ENCODE measurements at regions not wholly inside any gene's neighbourhood (a gene's known extent, or its start where the extent isn't known, plus 50 kb on each side); places are given as distances from the start of the nearest gene placed in this dataset.
"Not testable (repeated sequence)": the region's sequence is repeated elsewhere in the genome, so short reads cannot be mapped to it uniquely, and the experiment has no call there.

- no peak for DNase-seq (ENCODE audit: low read depth, low spot score)
- in situ Hi-C loops (cut with HindIII; ENCODE audit: low sequenced_read_pairs) = no loop called here
- TF ChIP-seq CTCF (IDR thresholded peaks at IDR 0.05; ENCODE audit: low read depth, low read length) = no peak
- H3K4me3 ChIP-seq (ENCODE audit: low read depth, low read length) = no peak overlapping the region
These were observed 843.7 kb downstream of the DIAPH3 start for GRCh38 chr13:59320021-59320420.

GRCh38 chr13:59324401-59324800 lies 839.3 kb downstream of the DIAPH3 start:
- in situ Hi-C loops (cut with HindIII; ENCODE audit: low sequenced_read_pairs); H3K4me3 ChIP-seq (ENCODE audit: low read depth, low read length); DNase-seq (ENCODE audit: low read depth, low spot score): not testable (repeated sequence)

GRCh38 chr13:59326717-59327116 lies 837.0 kb downstream of the DIAPH3 start:
- no peak for DNase-seq (ENCODE audit: low read depth, low spot score)
- in situ Hi-C loops (cut with HindIII; ENCODE audit: low sequenced_read_pairs) = no loop called here
- TF ChIP-seq CTCF (IDR thresholded peaks at IDR 0.05; ENCODE audit: low read depth, low read length) = no peak
- H3K4me3 ChIP-seq (ENCODE audit: low read depth, low read length) = no peak overlapping the region

- no peak overlapping the region for H3K4me3 ChIP-seq (ENCODE audit: low read depth, low read length)
- in situ Hi-C loops (cut with HindIII; ENCODE audit: low sequenced_read_pairs) = no loop called here
- DNase-seq (ENCODE audit: low read depth, low spot score) = no peak
- TF ChIP-seq CTCF (IDR thresholded peaks at IDR 0.05; ENCODE audit: low read depth, low read length) = no peak
These were observed 833.0 kb downstream of the DIAPH3 start for GRCh38 chr13:59330764-59331163.

- in situ Hi-C loops (cut with HindIII; ENCODE audit: low sequenced_read_pairs) = no loop called here
These were observed 830.8 kb downstream of the DIAPH3 start for GRCh38 chr13:59332966-59333365.

GRCh38 chr13:59337070-59337469 lies 826.7 kb downstream of the DIAPH3 start:
- DNase-seq (ENCODE audit: low read depth, low spot score) = no peak
- in situ Hi-C loops (cut with HindIII; ENCODE audit: low sequenced_read_pairs) = no loop called here
- no peak for TF ChIP-seq CTCF (IDR thresholded peaks at IDR 0.05; ENCODE audit: low read depth, low read length)
- H3K4me3 ChIP-seq (ENCODE audit: low read depth, low read length) = no peak overlapping the region

More at GRCh38 chr13:59332966-59333365, 830.8 kb downstream of the DIAPH3 start:
- H3K4me3 ChIP-seq (ENCODE audit: low read depth, low read length) = no peak overlapping the region
- no peak for TF ChIP-seq CTCF (IDR thresholded peaks at IDR 0.05; ENCODE audit: low read depth, low read length)
- DNase-seq (ENCODE audit: low read depth, low spot score) = no peak

- no peak overlapping the region for H3K4me3 ChIP-seq (ENCODE audit: low read depth, low read length)
- in situ Hi-C loops (cut with HindIII; ENCODE audit: low sequenced_read_pairs) = no loop called here
- no peak for TF ChIP-seq CTCF (IDR thresholded peaks at IDR 0.05; ENCODE audit: low read depth, low read length)
- DNase-seq (ENCODE audit: low read depth, low spot score) = no peak
These were observed 823.6 kb downstream of the DIAPH3 start for GRCh38 chr13:59340151-59340550.
